Retinal pigment epithelial cell (primary cell): ENCODE measurements at regions not wholly inside any gene's neighbourhood (a gene's known extent, or its start where the extent isn't known, plus 50 kb on each side); places are given as distances from the start of the nearest gene placed in this dataset.

ENCODE experiments used
- DNase-seq: peaks from one replicate; pipeline ENCODE4 v3.0.0-alpha.2; 2010; ENCODE audit warnings: low read depth
- H3K4me3 ChIP-seq: 2 replicates; pipeline ENCODE4 v1.5.1; 2011; ENCODE audit warnings: mild to moderate bottlenecking, low read length, control low read depth, moderate library complexity
- TF ChIP-seq, protein P1 (sequence below): conservative IDR thresholded peaks from 2 replicates; pipeline ENCODE4 v1.5.1; 2011; ENCODE audit warnings: low read depth, low read length, control low read depth, inconsistent platforms

- TF ChIP-seq, protein P1, sequence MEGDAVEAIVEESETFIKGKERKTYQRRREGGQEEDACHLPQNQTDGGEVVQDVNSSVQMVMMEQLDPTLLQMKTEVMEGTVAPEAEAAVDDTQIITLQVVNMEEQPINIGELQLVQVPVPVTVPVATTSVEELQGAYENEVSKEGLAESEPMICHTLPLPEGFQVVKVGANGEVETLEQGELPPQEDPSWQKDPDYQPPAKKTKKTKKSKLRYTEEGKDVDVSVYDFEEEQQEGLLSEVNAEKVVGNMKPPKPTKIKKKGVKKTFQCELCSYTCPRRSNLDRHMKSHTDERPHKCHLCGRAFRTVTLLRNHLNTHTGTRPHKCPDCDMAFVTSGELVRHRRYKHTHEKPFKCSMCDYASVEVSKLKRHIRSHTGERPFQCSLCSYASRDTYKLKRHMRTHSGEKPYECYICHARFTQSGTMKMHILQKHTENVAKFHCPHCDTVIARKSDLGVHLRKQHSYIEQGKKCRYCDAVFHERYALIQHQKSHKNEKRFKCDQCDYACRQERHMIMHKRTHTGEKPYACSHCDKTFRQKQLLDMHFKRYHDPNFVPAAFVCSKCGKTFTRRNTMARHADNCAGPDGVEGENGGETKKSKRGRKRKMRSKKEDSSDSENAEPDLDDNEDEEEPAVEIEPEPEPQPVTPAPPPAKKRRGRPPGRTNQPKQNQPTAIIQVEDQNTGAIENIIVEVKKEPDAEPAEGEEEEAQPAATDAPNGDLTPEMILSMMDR = no peak
- H3K4me3 ChIP-seq = no peak overlapping the region
- no peak for DNase-seq
Observed at GRCh38 chr12:5305886-5306545, 125.9 kb upstream of the NTF3 start.

DNA sequence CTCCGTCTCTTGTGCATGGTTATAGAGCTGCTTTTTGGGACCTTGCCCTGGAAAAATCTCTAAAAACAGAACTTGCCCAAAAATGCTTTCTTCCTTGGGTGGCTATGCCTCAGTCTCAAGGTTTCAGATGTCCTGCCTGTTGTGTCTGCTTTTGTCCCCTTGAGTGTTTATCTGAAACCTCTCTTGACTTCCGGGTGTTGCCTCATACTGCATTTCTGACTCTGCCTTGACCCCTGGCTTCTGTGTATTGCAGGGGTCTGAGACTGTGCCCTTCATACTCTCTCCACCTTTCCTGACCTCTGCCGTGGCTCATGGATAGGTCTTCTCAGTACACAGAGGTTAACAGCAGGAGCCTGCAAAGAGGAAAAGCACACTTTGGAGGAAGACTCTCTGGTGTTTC is 124.8 kb upstream of the NTF3 start:
- no peak overlapping the region for H3K4me3 ChIP-seq
- TF ChIP-seq, protein P1 = no peak
- DNase-seq = no peak

GRCh38 chr12:5308216-5308615 is 123.7 kb upstream of the NTF3 start:
- no peak for DNase-seq
- H3K4me3 ChIP-seq = no peak overlapping the region
- TF ChIP-seq, protein P1 = no peak

- TF ChIP-seq, protein P1 = no peak
- no peak for DNase-seq
- H3K4me3 ChIP-seq = no peak overlapping the region
Observed at GRCh38 chr12:5308996-5309395, 122.9 kb upstream of the NTF3 start.

- no peak for DNase-seq
- TF ChIP-seq, protein P1 = no peak
- H3K4me3 ChIP-seq = no peak overlapping the region
Observed at GRCh38 chr12:5309654-5310053, 122.3 kb upstream of the NTF3 start.

DNA sequence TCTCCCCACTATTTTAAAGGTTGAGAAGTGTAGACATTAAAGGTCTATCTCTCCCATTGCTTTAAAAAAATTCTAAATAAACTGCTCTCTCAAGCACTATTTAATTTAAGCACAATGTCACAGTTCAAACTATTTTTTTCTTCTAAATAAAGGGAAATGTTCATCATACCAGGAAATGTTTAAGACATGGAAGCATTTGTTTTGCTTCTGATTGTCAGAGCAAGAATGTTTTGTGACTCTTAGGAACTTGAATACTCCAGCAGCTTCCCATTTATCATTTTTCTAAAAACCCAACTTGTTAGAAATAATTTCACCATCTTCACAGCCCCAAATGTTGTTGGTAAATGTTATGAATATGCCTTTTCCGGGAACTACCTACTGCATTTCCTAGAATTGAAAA is 121.8 kb upstream of the NTF3 start:
- TF ChIP-seq, protein P1 = no peak
- no peak overlapping the region for H3K4me3 ChIP-seq
- no peak for DNase-seq

- TF ChIP-seq, protein P1 = no peak
- no peak for DNase-seq
- no peak overlapping the region for H3K4me3 ChIP-seq
Observed at GRCh38 chr12:5317556-5317955, 114.4 kb upstream of the NTF3 start.
